H1 (cell line): ENCODE measurements at regions not wholly inside any gene's neighbourhood (a gene's known extent, or its start where the extent isn't known, plus 50 kb on each side); places are given as distances from the start of the nearest gene placed in this dataset.

Experiments
- CTCF ChIA-PET: fragments of 300-600 bp; sonication (Branson Sonifier 250); formaldehyde crosslinking; loops from one replicate; lab custom pipeline; 2021; ENCODE audit not compliant: partially characterized antibody; lab: Charles Lee
- POLR2A ChIA-PET: fragments of 300-600 bp; sonication (Branson Sonifier 250); formaldehyde crosslinking; loops from one replicate; lab custom pipeline; 2021; ENCODE audit warnings: inconsistent platforms; ENCODE audit not compliant: partially characterized antibody; lab: Charles Lee
- DNase-seq, 2 experiments: peaks; one replicate each; pipeline versions ENCODE4 v3.0.0 to v3.0.0-alpha.2; 2010 to 2022; ENCODE audit warnings: low spot score in 2 of 2, low read depth in 1 of 2, mixed read lengths in 1 of 2
- FAIRE-seq: peaks from 2 replicates; lab custom pipeline; 2011; peaks lifted over from hg19 to GRCh38; lab: Jason Lieb, UNC
- H2AFZ ChIP-seq: 2 replicates; pipeline ENCODE4 v1.8.1; 2012; ENCODE audit warnings: low read length, inconsistent platforms
- H2AK5ac ChIP-seq: 2 replicates; pipeline ENCODE4 v1.6.1; 2013; ENCODE audit warnings: low read depth, low read length
- H2BK120ac ChIP-seq: replicated peaks from 2 replicates; pipeline ENCODE3; 2013; ENCODE audit warnings: low read depth, low read length, inconsistent platforms
- H2BK12ac ChIP-seq: 2 replicates; pipeline ENCODE4 v1.6.1; 2013; ENCODE audit warnings: low read depth, low read length
- H2BK15ac ChIP-seq: 2 replicates; pipeline ENCODE4 v1.6.1; 2013; ENCODE audit warnings: low read length
- H2BK20ac ChIP-seq: 2 replicates; pipeline ENCODE4 v1.6.1; 2013; ENCODE audit warnings: low read length
- H2BK5ac ChIP-seq: 2 replicates; pipeline ENCODE4 v1.6.1; 2013; ENCODE audit warnings: low read depth, low read length
- H3K14ac ChIP-seq: 2 replicates; pipeline ENCODE4 v1.6.1; 2013; ENCODE audit warnings: inconsistent platforms; ENCODE audit not compliant: insufficient read length
- H3K18ac ChIP-seq: 2 replicates; pipeline ENCODE4 v1.6.1; 2013; ENCODE audit warnings: low read length; ENCODE audit errors: extremely low read depth
- H3K23ac ChIP-seq: 2 replicates; pipeline ENCODE4 v1.6.1; 2013; ENCODE audit warnings: inconsistent platforms; ENCODE audit not compliant: insufficient read length
- H3K23me2 ChIP-seq: 2 replicates; pipeline ENCODE4 v1.6.1; 2013; ENCODE audit warnings: low read depth, low read length
- H3K27ac ChIP-seq: 2 replicates; pipeline ENCODE4 v1.6.1; 2011; ENCODE audit warnings: low read depth, low read length, inconsistent platforms
- H3K27me3 ChIP-seq, 4 experiments: replicated peaks in 1 of 4; 1 replicate in 1 of 4; 2 replicates in 3 of 4; pipeline versions ENCODE4 v1.6.1 to v1.8.1; 2011 to 2013; ENCODE audit warnings: low read length in 3 of 4, mild to moderate bottlenecking in 3 of 4, inconsistent platforms in 2 of 4, mixed read lengths in 2 of 4, moderate library complexity in 1 of 4; ENCODE audit not compliant: control insufficient read depth in 3 of 4, insufficient read depth in 3 of 4; ENCODE audit errors: extremely low read depth in 1 of 4
- H3K36me3 ChIP-seq, 4 experiments: 2 replicates each; pipeline versions ENCODE4 v1.6.1 to v1.8.1; 2011 to 2013; ENCODE audit warnings: mild to moderate bottlenecking in 4 of 4, low read length in 3 of 4, moderate library complexity in 2 of 4, control low read depth in 1 of 4, inconsistent platforms in 1 of 4; ENCODE audit not compliant: insufficient read depth in 4 of 4, control insufficient read depth in 2 of 4
- H3K4ac ChIP-seq: replicated peaks from 2 replicates; pipeline ENCODE3; 2013; ENCODE audit warnings: low read length, low read depth, mixed read lengths, inconsistent platforms; ENCODE audit not compliant: insufficient read length
- H3K4me1 ChIP-seq, 4 experiments: replicated peaks in 1 of 4; 1 replicate in 1 of 4; 2 replicates in 3 of 4; pipeline versions ENCODE4 v1.6.1 to v1.8.1; 2011 to 2013; ENCODE audit warnings: low read length in 3 of 4, inconsistent platforms in 2 of 4, mixed read lengths in 1 of 4; ENCODE audit not compliant: insufficient read depth in 4 of 4, control insufficient read depth in 3 of 4
- H3K4me2 ChIP-seq, 2 experiments: 2 replicates each; pipeline versions ENCODE4 v1.6.1 to v1.8.1; 2011 to 2013; ENCODE audit warnings: low read depth in 2 of 2, low read length in 2 of 2, control low read depth in 1 of 2, inconsistent platforms in 1 of 2, mild to moderate bottlenecking in 1 of 2; ENCODE audit not compliant: insufficient read depth in 1 of 2
- H3K4me3 ChIP-seq, 4 experiments: fragments of 200-600, 300-600 bp in 1 of 4; sonication (generic), shearing (Covaris generic), sonication (Bioruptor Twin) in 1 of 4; 2 replicates each; pipeline versions ENCODE4 v1.5.1 to v1.8.1; 2011 to 2016; ENCODE audit warnings: low read length in 4 of 4, low read depth in 3 of 4, control low read depth in 2 of 4, inconsistent platforms in 2 of 4, mild to moderate bottlenecking in 2 of 4, mixed read lengths in 1 of 4, moderate library complexity in 1 of 4; ENCODE audit not compliant: insufficient read depth in 2 of 4; ENCODE audit errors: extremely low read depth in 1 of 4
- H3K56ac ChIP-seq: replicated peaks from 2 replicates; pipeline ENCODE3; 2013; ENCODE audit warnings: low read depth, mild to moderate bottlenecking, mixed read lengths, low read length, inconsistent platforms; ENCODE audit not compliant: insufficient read length
- H3K79me1 ChIP-seq: 2 replicates; pipeline ENCODE4 v1.6.1; 2013; ENCODE audit warnings: low read depth, low read length, control low read depth
- H3K79me2 ChIP-seq, 2 experiments: 2 replicates each; pipeline versions ENCODE4 v1.6.1 to v1.8.1; 2012 to 2013; ENCODE audit warnings: low read length in 2 of 2, mild to moderate bottlenecking in 2 of 2, inconsistent platforms in 1 of 2; ENCODE audit not compliant: insufficient read depth in 2 of 2, control insufficient read depth in 1 of 2
- H3K9ac ChIP-seq, 4 experiments: replicated peaks in 1 of 4; 1 replicate in 1 of 4; 2 replicates in 3 of 4; pipeline versions ENCODE4 v1.6.1 to v1.8.1; 2011 to 2013; ENCODE audit warnings: low read depth in 3 of 4, low read length in 3 of 4, control low read depth in 2 of 4, mild to moderate bottlenecking in 2 of 4, moderate library complexity in 2 of 4, inconsistent platforms in 1 of 4; ENCODE audit errors: extremely low read depth in 1 of 4
- H3K9me3 ChIP-seq, 2 experiments: 2 replicates each; pipeline versions ENCODE4 v1.6.1 to v1.8.1; 2012 to 2013; ENCODE audit warnings: mild to moderate bottlenecking in 2 of 2, moderate library complexity in 2 of 2, control low read depth in 1 of 2, inconsistent platforms in 1 of 2, low read depth in 1 of 2, low read length in 1 of 2, mixed read lengths in 1 of 2; ENCODE audit not compliant: insufficient read depth in 2 of 2
- H4K20me1 ChIP-seq, 2 experiments: replicated peaks in 1 of 2; 2 replicates each; pipeline versions ENCODE3 to v1.8.1; 2011 to 2013; ENCODE audit warnings: inconsistent platforms in 2 of 2, low read length in 2 of 2, mild to moderate bottlenecking in 1 of 2; ENCODE audit not compliant: insufficient read depth in 2 of 2, control insufficient read depth in 1 of 2
- H4K5ac ChIP-seq: 2 replicates; pipeline ENCODE4 v1.6.1; 2013; ENCODE audit warnings: low read length, low read depth, mixed read lengths, inconsistent platforms; ENCODE audit not compliant: insufficient read length
- H4K8ac ChIP-seq: 2 replicates; pipeline ENCODE4 v1.8.0; 2013; ENCODE audit warnings: mild to moderate bottlenecking, moderate library complexity, low read length, inconsistent platforms; ENCODE audit not compliant: insufficient read depth; ENCODE audit errors: extremely low read depth
- H4K91ac ChIP-seq: replicated peaks from 2 replicates; pipeline ENCODE3; 2013; ENCODE audit warnings: low read length, mixed read lengths, inconsistent platforms; ENCODE audit not compliant: insufficient read length
- CHD1 ChIP-seq: IDR thresholded peaks from 2 replicates; pipeline ENCODE4 v1.6.1; 2012; ENCODE audit warnings: low read depth, low read length, improper control_type of control experiment
- CREB1 ChIP-seq: IDR thresholded peaks from 2 replicates; pipeline ENCODE4 v1.6.1; 2012; ENCODE audit warnings: inconsistent platforms
- KDM1A ChIP-seq: fragments of 200-600, 300-600 bp; sonication (generic); IDR thresholded peaks from 2 replicates; pipeline ENCODE4 v1.7.1; 2016; ENCODE audit warnings: mild to moderate bottlenecking, low read length, borderline replicate concordance
- MAFK ChIP-seq: IDR thresholded peaks from 2 replicates; pipeline ENCODE4 v1.6.1; 2012; ENCODE audit warnings: low read depth, mild to moderate bottlenecking, improper control_type of control experiment, low read length
- POLR2A ChIP-seq, 2 experiments: IDR thresholded peaks; 1 replicate in 1 of 2; 2 replicates in 1 of 2; pipeline ENCODE4 v1.6.1; 2011; ENCODE audit warnings: low read depth in 2 of 2, low read length in 2 of 2, mild to moderate bottlenecking in 2 of 2; ENCODE audit errors: control extremely low read depth in 1 of 2
- RNF2 ChIP-seq: fragments of 200-900, 300-1000 bp; sonication (generic); IDR thresholded peaks from 2 replicates; pipeline ENCODE4 v1.7.1; 2016; ENCODE audit warnings: borderline replicate concordance, low read depth, mild to moderate bottlenecking, antibody characterized with exemption, low read length; ENCODE audit not compliant: poor library complexity, severe bottlenecking; ENCODE audit errors: missing control alignments
- RXRA ChIP-seq: IDR thresholded peaks from 2 replicates; pipeline ENCODE4 v1.6.1; 2011; ENCODE audit warnings: low read depth, mild to moderate bottlenecking, low read length, moderate library complexity; ENCODE audit not compliant: insufficient read depth
- SIX5 ChIP-seq: IDR thresholded peaks from 2 replicates; pipeline ENCODE4 v1.6.1; 2011; ENCODE audit warnings: mild to moderate bottlenecking, low read depth, low read length
- SP2 ChIP-seq: IDR thresholded peaks from 2 replicates; pipeline ENCODE4 v1.6.1; 2012; ENCODE audit warnings: mild to moderate bottlenecking, low read length, inconsistent platforms
- SP4 ChIP-seq: IDR thresholded peaks from 2 replicates; pipeline ENCODE4 v1.6.1; 2012; ENCODE audit warnings: low read length, inconsistent platforms
- SRF ChIP-seq: IDR thresholded peaks from 2 replicates; pipeline ENCODE4 v1.6.1; 2011; ENCODE audit warnings: mild to moderate bottlenecking, low read depth, low read length, moderate library complexity
- TAF7 ChIP-seq: optimal IDR thresholded peaks from 2 replicates; pipeline ENCODE3; 2011; ENCODE audit warnings: low read depth, mild to moderate bottlenecking, inconsistent platforms, low read length, moderate library complexity, borderline replicate concordance
- ZNF274 ChIP-seq: IDR thresholded peaks from 2 replicates; pipeline ENCODE4 v1.7.0; 2012; ENCODE audit warnings: low read length, borderline replicate concordance; ENCODE audit errors: extremely low read depth
- WGBS, 2 experiments: shearing (Covaris generic) in 1 of 2; methylation state at CpG; one replicate each; pipeline versions ENCODE4 v1.1.6 to v1.1.7; 2013 to 2015; ENCODE audit warnings: low lambda C conversion rate in 2 of 2, mixed read lengths in 2 of 2, inconsistent platforms in 1 of 2, low coverage in 1 of 2, missing lambda C conversion rate in 1 of 2; ENCODE audit not compliant: insufficient replicate concordance in 2 of 2, insufficient coverage in 1 of 2, insufficient read length in 1 of 2; ENCODE audit errors: extremely low coverage in 1 of 2, missing lambda C conversion rate in 1 of 2; 5-methylcytosine and 5-hydroxymethylcytosine counted together
- TF ChIP-seq, protein P1 (sequence below): IDR thresholded peaks from 2 replicates; pipeline ENCODE4 v1.6.1; 2011; ENCODE audit warnings: low read length, improper control_type of control experiment
- TF ChIP-seq, protein P2 (sequence below): IDR thresholded peaks from 2 replicates; pipeline ENCODE4 v1.6.1; 2011; ENCODE audit warnings: low read depth, mild to moderate bottlenecking, low read length; ENCODE audit not compliant: insufficient read depth

DNA sequence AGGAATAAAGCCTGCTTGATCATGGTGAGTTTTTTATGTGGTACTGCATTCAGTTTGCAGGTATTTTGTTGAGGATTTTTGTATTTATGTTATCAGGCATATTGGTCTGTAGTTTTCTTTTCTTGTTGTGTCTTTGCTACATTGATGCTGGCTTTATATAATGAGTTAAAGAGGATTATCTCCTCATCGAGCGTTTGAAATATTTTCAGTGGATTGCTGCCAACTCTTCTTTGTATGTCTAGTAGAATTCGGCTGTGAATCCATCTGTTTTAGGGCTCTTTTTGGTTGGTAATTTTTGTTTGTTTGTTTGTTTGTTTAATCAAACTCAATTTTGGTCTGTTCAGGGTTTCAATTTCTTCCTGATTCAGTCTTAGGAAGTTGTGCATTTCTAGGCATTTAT, 758.4 kb downstream of the KCNA4 start:
- no peak overlapping the region for H3K4me3 ChIP-seq
- no peak overlapping the region for H4K91ac ChIP-seq
- H2BK15ac ChIP-seq: no peak overlapping the region
- DNase-seq (no peak), FAIRE-seq (no peak)
- no peak overlapping the region for H3K4me2 ChIP-seq
- no peak overlapping the region for H2AFZ ChIP-seq
- no peak overlapping the region for H2BK12ac ChIP-seq
- 76% methylated on average over 3 of the region's 3 CpGs; no CpG with 5 or more reads in 1 of the 2 experiments for WGBS, 2 experiments
- no peak overlapping the region for H3K4ac ChIP-seq
- no peak overlapping the region for H2BK5ac ChIP-seq
- no peak overlapping the region for H3K18ac ChIP-seq
- H3K9ac ChIP-seq: no peak overlapping the region
- ChIA-PET POLR2A (no interaction called here), CTCF (no interaction called here)
- H3K23me2 ChIP-seq: no peaks in the 10 kb centered on the region
- no peak overlapping the region for H3K14ac ChIP-seq
- H2BK120ac ChIP-seq: no peak overlapping the region
- no peak overlapping the region for H3K23ac ChIP-seq
- H3K4me1 ChIP-seq: no peaks in the 10 kb centered on the region
- H4K8ac ChIP-seq: no peak overlapping the region
- no peaks in the 10 kb centered on the region for H4K20me1 ChIP-seq
- H2BK20ac ChIP-seq: no peak overlapping the region
- no peaks in the 10 kb centered on the region for H3K79me1 ChIP-seq
- H3K79me2 ChIP-seq: no peaks in the 10 kb centered on the region
- no peak overlapping the region for H4K5ac ChIP-seq
- no peaks in the 10 kb centered on the region for H3K27me3 ChIP-seq
- H2AK5ac ChIP-seq: no peak overlapping the region
- H3K56ac ChIP-seq: no peak overlapping the region
- H3K36me3 ChIP-seq: no peaks in the 10 kb centered on the region
- no peak overlapping the region for H3K27ac ChIP-seq
- no peaks in the 10 kb centered on the region for H3K9me3 ChIP-seq
- no peak for TF ChIP-seq POLR2A (IDR thresholded peaks at IDR 0.05; ENCODE audit: control extremely low read depth in 1 of 2, low read depth in 2 of 2, low read length in 2 of 2)
- no peak for TF ChIP-seq SIX5
- TF ChIP-seq SP4: no peak
- TF ChIP-seq RNF2: no peak
- TF ChIP-seq, protein P1, sequence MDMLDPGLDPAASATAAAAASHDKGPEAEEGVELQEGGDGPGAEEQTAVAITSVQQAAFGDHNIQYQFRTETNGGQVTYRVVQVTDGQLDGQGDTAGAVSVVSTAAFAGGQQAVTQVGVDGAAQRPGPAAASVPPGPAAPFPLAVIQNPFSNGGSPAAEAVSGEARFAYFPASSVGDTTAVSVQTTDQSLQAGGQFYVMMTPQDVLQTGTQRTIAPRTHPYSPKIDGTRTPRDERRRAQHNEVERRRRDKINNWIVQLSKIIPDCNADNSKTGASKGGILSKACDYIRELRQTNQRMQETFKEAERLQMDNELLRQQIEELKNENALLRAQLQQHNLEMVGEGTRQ: no peak
- no peak for TF ChIP-seq ZNF274
- TF ChIP-seq TAF7: no peak
- TF ChIP-seq MAFK: no peak
- no peak for TF ChIP-seq SRF
- no peak for TF ChIP-seq CHD1
- TF ChIP-seq KDM1A: no peak
- TF ChIP-seq CREB1: no peak
- TF ChIP-seq, protein P2, sequence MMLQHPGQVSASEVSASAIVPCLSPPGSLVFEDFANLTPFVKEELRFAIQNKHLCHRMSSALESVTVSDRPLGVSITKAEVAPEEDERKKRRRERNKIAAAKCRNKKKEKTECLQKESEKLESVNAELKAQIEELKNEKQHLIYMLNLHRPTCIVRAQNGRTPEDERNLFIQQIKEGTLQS: no peak
- TF ChIP-seq SP2: no peak
- TF ChIP-seq RXRA: no peak
